Mammary epithelial cell (primary cell): ENCODE measurements at regions not wholly inside any gene's neighbourhood (a gene's known extent, or its start where the extent isn't known, plus 50 kb on each side); places are given as distances from the start of the nearest gene placed in this dataset.

ENCODE experiments used
- EZH2 ChIP-seq: IDR thresholded peaks from 2 replicates; pipeline ENCODE4 v1.6.1; 2012; ENCODE audit warnings: low read length, inconsistent platforms, borderline replicate concordance
- TF ChIP-seq, protein P1 (sequence below), 2 donors: IDR thresholded peaks in 1 of 2; conservative IDR thresholded peaks in 1 of 2; 2 replicates each; pipeline ENCODE4 v1.5.1; 2011 to 2012; ENCODE audit warnings: inconsistent platforms in 2 of 2, low read length in 2 of 2, mild to moderate bottlenecking in 2 of 2, control low read depth in 1 of 2, low read depth in 1 of 2; ENCODE audit not compliant: insufficient read depth in 1 of 2; ENCODE audit errors: extremely low read depth in 1 of 2

DNA sequence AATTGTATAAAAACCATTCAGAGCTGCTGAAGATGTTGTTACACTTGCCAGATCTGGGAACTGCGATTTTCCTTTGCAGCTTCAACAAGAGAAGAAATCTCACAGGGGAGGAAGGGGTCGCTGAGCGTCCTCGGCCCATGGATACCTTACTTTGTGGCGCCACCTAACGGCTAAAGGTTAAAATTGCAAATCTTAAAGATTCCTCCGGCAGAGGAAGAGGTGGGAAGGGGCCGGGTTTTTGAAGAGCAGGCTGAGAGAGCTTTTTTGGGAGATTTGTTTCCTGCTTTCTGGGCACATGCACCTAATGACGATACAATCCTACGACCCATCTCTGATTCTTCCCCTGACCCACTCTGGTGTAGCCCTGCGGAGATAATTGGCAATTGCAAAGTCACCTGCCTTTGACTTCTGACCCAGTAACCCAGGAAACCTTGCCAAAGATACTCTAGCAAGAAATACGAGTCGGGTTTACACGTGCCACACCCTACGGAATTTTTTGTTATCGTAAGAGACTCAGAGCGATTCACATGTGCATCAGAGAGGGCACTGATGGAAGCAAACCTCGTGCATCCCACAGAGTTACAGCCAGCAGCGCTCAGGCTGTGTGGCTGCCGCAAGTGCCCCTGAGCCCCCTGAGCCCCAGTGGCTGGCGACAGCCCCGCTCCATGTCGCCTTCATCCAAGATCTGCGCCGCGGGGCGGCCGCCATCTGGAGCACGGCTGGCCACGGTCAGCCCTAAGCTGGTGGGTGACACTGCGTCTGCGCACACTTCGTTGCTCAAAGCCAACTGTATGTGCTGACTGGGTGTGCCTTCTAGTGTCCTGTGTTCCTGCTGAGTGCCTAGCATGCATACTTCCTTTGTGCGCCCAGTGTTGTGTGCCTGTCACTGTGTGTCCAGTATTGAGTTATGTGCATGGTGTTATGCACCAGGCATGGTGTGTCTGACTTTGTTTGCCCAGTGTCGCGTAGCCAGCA, 55.2 kb upstream of the CHRNA7 start:
- TF ChIP-seq, protein P1, sequence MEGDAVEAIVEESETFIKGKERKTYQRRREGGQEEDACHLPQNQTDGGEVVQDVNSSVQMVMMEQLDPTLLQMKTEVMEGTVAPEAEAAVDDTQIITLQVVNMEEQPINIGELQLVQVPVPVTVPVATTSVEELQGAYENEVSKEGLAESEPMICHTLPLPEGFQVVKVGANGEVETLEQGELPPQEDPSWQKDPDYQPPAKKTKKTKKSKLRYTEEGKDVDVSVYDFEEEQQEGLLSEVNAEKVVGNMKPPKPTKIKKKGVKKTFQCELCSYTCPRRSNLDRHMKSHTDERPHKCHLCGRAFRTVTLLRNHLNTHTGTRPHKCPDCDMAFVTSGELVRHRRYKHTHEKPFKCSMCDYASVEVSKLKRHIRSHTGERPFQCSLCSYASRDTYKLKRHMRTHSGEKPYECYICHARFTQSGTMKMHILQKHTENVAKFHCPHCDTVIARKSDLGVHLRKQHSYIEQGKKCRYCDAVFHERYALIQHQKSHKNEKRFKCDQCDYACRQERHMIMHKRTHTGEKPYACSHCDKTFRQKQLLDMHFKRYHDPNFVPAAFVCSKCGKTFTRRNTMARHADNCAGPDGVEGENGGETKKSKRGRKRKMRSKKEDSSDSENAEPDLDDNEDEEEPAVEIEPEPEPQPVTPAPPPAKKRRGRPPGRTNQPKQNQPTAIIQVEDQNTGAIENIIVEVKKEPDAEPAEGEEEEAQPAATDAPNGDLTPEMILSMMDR (conservative IDR thresholded peaks at IDR 0.05 in 1 of 2, IDR thresholded peaks at IDR 0.05 in 1 of 2; ENCODE audit: extremely low read depth in 1 of 2, insufficient read depth in 1 of 2, low read depth in 1 of 2, low read length in 2 of 2), result peak; percentile 44 to 59
- TF ChIP-seq EZH2, result no peak
